KG1 (cell line): ENCODE measurements at regions not wholly inside any gene's neighbourhood (a gene's known extent, or its start where the extent isn't known, plus 50 kb on each side); places are given as distances from the start of the nearest gene placed in this dataset.
"Not testable (repeated sequence)": the region's sequence is repeated elsewhere in the genome, so short reads cannot be mapped to it uniquely, and the experiment has no call there.

ENCODE experiments used
- DNase-seq: peaks from one replicate; lab custom pipeline; 2025; lab: John Stamatoyannopoulos, UW

DNA sequence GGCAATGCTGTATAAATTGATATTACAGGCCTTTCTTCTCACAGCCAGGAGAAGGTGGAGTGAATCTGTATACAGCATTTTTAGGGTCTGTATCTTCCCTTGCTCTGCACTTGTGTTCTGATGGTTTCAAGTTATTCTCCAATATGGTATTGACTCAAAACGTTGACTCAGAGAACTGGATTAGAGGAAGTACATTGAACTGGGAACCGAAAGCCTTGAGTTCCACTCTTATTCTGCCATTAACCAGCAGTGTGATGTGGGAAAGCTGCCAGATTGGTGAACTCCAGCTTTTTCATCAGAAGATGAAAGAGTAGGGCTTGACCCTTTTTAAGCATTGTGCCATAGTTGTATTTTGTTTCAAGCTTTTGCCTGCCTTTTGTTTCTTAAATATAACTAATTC, 167.7 kb downstream of the SPRY2 start:
- no peak for DNase-seq

DNA sequence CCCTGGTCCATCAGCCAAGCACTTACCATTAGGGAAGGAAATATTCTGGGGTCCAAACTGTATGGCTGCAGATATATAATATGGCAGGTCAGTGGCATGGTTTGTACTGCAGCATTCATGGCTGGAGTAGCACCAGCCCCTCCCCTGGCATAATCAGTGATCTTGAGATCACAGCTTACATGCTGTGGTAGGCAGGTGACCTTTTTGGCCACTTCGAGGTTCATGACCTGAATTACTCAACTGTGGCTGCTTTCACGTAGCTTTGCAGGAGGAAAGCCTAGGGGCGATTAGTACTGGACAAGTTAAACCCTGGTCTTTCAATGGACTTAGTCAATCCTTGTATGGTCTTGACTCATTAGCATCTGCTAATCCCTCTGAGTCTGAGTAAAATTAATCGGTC, 169.8 kb downstream of the SPRY2 start:
- no peak for DNase-seq

DNA sequence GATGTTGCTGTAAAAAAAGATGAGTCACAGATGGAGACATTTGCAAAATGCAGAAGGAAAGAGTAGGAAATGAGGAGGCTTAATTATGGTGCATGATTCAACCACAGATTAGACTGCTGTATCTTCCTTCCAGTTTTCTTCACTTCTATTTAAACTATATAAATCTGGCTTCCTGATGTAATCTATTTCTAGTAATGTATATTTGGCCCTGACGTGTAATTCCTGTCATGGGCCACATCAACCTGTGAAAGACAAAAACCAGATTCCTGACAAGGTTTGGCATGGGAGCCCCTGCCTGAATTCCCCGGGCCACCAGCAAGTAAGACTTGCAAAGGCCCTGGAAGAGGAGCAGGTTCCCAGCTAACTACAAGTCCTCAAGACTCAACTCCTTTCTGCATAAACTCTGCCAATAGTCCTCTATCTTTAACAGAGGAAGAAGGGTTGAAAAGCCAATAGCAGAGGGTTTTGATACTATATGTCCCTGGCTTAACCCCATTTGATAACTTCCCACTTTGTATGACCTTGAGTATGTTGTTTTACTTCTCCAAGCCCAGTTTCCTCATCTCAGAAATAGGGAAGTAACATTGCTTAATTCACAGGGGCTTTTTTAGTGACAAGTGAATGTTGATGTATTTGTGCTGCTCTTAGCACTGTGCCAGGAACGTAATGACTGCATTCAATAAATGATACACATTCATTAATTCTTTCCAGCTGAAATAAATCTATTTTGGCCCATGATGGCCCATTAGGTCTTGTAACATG, 172.7 kb downstream of the SPRY2 start:
- peak; percentile 15 for DNase-seq

DNA sequence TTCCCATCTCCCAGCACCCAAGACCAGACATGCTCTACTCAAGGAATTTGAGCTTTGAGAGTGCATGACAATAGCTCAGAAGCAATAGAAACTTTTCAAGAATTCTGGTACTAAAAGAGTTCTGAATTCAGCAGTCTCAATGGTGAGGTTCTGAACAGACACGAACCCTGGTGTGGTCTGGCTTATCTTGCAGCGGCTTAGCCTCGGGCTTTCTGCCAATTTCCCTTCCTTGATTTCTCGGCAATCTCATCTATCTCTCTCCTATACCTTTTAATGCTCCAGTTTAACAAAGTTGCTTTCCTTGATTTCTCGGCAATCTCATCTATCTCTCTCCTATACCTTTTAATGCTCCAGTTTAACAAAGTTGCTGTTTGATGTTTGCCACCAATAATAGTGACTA, 174.6 kb downstream of the SPRY2 start:
- DNase-seq: no peak

DNA sequence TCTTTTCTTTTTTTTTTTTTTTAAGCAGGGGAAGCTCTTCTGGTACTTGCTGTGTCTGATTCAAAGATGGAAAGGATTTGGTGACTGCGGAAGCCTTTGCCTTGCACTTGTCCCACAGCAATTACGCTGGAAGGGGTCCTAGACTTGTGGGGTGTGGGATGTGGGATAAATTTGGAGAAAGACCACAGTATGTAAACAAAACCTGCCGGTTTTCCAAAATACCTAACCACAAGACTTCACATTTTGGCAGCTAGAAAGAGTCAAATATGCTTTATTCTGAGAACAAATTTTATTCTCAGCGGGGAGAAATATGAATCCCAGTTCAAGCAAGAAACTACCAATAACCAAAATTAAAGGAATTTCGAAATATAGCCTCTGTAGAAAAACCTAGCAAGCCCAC, 176.5 kb downstream of the SPRY2 start:
- DNase-seq: no peak

DNA sequence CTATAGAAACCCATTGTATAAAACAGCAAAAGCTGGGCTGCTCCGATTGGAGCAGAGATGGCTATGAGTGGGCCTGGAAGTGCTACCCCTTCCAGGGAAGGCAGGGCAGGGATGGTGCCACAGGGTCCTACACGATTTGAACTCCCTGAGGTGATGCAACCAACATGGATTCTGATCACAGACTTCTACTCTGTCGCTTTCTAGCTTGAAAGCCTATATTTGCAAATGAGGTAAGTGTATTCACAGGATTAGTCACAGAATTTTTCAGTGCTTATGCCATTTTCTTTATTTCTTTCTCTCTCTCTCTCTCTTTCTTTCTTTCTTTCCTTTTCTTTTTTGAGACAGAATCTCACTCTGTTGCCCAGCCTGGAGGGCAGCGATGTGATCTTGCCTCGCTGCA, 179.0 kb downstream of the SPRY2 start:
- DNase-seq: no peak

DNA sequence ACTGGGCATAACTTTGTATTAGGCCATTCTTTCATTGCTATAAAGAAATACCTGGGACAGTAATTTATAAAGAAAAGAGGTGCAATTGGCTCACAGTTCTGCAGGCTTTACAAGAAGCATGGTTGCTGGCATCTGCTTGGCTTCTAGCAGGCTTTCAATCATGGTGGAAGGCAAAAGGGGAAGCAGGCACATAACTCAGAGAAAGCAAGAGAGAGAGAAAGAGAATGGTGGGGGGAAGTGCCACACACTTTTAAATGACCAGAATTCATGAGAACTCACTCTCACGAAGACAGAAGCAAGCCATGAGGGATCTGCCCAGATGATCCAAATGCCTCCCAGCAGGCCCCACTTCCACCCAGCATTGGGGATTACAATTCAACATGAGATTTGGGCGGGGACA, 179.7 kb downstream of the SPRY2 start:
- no peak for DNase-seq

DNA sequence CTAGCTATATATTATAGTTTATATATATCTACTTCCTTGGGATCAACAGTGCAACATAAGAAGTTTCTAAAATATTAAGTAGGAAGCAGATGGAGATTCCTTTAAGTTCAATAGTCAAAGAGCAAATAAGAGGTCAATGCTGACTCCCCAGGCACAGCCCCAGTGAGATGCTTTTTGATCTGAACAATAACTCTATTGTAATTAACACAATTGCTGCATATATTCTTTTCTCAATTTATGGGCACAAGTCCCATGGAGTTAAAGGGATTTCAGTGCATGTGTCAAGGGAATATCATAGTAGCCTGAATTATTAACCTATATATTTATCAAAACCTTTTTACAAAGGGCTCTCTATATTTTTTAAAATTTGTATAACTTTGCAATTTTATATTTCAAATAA, 180.8 kb downstream of the SPRY2 start:
- DNase-seq: no peak

DNA sequence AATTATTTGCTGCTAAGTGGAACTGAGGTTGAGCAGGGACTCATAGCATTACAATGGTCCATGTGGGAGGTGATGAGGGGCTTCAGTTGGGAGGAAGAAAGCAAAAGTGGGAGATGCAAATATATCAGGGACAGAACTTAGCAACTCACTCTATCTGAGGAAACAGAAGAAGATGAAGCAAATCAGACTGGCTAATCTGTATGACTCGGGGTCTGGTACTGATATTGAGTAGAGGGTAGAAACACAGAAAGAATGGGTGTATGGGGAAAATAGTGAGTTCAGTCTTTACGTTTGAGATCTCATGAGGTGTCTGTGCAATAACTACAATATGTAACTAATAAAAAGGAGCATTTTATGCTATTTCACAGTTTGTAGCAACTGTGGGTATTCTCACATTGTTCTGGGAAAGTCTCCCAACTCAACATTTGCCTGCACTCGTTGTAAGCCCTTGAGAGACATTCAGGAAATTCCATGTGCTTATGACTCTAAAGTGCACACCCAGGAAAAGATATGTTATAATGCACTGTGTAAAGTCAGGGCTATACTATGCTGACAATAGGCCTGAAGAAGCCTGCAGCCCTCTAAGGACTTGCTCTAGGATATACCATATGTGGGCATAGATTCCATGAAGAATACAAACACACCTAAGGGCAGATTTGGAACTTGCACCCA, 183.5 kb downstream of the SPRY2 start:
- DNase-seq: no peak

DNA sequence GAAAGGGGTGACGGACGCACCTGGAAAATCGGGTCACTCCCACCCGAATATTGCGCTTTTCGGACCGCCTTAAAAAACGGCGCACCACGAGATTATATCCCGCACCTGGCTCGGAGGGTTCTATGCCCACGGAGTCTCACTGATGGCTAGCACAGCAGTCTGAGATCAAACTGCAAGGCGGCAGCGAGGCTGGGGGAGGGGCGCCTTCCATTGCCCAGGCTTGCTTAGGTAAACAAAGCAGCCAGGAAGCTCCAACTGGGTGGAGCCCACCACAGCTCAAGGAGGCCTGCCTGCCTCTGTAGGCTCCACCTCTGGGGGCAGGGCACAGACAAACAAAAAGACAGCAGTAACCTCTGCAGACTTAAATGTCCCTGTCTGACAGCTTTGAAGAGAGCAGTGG, 188.8 kb downstream of the SPRY2 start:
- not testable (repeated sequence) for DNase-seq

DNA sequence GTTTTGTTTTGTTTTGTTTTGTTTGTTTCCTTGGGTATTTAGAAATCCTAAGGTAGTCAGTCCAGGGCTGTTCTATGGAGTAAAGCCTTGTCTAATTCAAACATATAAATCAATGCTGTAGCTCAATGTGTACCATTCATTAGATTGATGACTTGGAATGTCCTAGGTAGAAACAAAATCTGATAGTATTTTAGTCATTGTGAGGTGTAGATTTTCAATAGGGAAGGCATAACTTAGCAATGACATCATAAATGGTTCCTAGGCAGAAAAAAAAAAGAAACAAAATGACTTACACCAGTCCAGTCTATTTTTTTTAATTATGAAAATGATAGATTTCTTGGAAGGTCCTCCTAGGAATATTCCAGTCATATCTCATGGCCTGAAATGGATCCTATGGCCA, 189.9 kb downstream of the SPRY2 start:
- DNase-seq: no peak

DNA sequence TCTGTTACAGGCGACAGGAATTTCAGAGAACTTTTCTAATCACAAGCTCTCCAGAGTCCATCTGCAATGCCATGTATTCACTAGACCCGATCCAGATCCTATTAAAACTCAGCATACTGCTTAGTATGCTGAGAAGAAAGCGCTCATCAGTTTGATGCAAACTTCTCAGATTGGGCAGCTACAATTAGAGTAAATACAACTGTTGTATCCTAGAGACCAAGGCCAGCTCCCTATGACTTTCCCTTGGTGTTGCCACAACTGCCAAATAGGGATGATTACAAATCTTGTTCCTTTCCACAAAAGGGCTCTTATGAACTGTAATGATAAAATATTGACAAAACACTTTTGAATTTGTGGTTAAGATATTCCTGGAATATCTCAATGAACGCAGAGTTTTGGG, 191.2 kb downstream of the SPRY2 start:
- no peak for DNase-seq

DNA sequence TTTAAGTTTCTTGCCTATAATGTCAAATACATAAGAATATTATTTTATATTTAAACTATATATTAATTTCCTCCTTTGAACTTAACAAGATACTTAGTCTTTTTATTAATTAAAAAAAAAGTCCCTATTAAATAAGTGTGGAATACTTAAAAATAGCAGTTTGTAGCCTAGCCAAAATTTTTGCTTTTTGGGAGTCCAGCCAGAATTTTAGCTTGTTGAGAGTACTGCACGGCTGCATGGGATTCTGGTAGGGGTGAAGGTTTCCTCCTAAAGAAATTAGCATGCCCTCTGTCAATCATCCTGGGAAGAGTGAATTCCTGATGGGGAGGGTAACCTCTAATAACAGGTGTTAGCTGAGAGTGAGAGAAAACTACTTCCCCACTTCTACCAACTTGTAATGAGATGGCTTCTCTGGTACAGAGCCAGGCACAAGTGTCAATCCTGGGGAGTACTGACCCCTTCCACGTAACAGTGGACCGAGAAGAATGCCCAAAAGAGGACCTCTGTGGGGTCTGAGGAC, 195.7 kb downstream of the SPRY2 start:
- DNase-seq: no peak

DNA sequence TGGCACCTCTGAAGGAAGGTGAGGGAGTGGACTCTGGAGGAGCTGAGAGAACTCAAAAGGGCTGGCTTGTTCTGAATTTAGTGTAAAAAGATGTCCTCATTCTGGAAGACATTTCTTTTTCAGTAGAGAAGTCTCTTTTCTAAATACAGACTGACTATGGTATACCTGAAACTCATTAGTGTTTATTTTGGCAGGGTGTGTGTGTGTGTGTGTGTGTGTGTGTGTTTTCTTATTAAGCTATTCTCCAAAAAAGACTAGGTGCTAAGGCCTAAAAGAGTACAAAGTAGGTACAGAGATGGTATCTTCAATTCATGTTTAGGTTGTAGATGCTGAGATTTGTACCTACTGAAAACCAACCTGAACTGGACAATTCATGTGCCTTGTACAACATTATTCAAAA, 196.4 kb downstream of the SPRY2 start:
- DNase-seq: no peak

DNA sequence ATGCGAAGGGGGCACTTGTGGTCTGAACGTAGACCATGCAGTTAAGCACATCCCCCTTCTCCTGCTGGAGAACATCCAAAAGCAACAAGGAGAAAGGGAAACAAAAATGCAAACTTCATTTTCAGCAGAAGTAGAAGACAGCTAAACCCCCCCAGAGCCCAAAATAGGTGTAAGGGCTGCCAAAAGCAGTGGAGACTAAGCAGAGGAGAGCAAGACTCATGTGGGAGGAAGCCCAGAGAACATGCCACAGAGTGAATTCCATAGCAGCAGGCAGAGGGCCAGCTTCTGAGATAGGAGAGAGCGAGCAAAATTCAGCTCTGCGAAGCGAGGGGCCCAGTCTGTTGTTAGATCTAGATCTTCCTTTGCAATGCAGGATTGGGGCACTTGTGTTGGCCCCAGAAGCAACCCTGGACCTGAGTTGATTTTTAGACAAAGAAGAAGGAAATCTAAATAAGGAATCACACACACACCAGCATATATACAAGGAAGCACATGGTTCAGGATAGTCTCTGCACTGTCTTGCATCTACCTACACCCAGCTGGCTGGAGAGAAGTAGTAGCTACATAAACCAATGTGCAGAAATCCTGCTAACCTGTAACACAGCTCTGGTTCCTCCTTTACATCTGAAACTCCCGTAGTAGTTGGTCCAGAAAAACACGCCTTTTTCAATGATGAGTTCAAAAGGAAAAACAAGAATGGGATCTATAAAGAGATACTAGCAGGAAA, 199.6 kb downstream of the SPRY2 start:
- DNase-seq: no peak

DNA sequence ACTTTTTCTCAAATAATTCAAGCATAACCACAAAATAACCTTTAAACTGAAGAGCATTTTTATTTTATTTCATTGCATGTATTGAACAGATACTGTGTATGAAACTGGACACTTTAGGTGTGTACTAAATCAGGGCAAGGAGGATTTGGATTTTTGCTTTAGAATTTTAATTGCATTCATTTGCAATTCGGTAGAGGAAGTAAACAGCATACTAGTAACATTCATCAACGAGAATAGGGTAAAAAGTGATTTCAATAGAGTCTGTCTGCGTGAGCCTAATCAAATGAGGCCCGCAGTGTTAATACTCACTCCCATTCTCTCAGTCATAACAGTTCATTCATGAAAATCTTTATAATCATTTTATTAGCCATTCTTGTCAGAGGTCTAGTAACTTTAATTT, 200.2 kb downstream of the SPRY2 start:
- DNase-seq: no peak

DNA sequence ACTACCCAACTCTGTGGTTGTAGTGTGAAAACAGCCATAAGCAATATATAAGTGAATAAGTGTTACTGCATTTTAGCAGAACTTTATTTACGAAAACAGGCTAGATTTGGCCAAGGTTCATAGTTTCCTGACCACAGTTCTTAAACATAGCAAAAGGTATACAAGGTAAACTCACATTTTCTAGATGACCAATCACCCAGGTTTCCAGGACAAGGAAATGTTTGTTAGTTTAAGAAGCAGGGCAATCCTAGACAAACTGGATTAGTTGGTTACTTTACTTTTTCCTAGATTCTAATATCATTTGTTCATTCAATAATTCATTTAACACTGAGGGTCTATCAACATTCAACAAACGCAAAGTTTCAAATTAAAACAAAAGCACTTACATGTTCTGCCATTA, 201.7 kb downstream of the SPRY2 start:
- DNase-seq: no peak

DNA sequence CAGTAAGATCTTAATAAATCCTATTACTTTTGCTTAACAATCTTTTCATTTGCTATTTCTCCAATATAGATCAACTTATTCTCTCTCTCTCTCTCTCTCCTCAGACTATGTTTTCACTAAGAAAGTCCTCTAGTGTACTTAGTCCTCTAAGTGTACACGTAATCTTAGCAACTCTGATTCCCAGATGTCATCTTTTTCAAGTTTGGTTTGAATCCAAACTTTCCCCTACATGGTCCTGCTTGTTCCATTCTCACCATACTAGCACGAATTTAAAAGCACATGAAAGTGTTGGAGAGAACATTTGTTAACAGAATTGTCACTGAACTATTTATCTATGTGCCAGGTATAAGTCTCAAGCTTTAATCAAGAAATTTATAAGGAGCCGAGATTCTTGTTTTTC, 202.9 kb downstream of the SPRY2 start:
- DNase-seq: no peak

DNA sequence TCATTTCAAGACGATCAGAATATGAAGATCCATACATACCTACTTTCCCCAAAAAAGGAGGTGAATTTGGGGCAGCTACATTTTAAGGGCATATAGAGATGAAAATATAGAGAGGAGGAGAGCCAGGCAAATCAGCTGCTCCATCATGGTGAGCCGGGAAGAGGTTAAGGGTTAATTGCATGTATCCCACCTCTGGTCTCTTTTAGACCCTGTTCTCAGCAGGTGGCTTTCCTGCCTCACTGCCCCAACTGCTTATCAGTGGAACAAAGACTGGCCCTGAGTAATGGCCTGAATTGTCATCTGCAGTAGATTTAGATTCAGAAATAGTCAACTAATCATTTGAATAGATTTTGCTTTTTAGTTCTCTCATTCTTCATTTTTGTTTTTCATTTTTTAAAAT, 206.6 kb downstream of the SPRY2 start:
- DNase-seq: no peak

DNA sequence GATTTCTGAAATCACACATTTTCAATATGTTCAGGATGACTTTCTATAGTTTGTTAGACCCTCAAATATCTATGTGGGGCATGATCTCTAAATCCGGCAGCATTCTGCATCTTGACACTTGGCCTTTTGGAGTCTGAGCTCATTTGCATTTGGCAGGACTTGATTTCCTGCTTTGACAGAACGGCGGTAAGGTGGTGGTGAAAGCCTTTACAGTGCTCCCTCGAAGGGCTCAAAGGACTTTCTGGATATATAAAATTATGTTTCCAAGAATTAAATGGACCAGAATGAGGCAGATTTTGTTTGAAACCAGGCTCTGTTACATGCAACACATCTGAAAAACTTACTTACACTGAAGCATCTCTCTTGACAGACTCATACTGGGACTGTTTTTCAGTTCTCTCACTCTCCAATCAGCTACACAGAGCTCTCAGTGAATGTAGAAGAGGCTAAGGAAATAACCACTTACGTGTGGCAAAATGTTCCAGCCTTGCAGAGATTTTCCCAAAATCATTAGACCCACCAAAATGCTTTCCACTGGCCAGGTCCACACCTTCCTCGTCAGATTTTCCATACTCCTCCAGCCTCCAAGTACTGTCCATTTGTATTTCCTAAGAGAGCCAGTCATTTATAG, 207.2 kb downstream of the SPRY2 start:
- DNase-seq: no peak

DNA sequence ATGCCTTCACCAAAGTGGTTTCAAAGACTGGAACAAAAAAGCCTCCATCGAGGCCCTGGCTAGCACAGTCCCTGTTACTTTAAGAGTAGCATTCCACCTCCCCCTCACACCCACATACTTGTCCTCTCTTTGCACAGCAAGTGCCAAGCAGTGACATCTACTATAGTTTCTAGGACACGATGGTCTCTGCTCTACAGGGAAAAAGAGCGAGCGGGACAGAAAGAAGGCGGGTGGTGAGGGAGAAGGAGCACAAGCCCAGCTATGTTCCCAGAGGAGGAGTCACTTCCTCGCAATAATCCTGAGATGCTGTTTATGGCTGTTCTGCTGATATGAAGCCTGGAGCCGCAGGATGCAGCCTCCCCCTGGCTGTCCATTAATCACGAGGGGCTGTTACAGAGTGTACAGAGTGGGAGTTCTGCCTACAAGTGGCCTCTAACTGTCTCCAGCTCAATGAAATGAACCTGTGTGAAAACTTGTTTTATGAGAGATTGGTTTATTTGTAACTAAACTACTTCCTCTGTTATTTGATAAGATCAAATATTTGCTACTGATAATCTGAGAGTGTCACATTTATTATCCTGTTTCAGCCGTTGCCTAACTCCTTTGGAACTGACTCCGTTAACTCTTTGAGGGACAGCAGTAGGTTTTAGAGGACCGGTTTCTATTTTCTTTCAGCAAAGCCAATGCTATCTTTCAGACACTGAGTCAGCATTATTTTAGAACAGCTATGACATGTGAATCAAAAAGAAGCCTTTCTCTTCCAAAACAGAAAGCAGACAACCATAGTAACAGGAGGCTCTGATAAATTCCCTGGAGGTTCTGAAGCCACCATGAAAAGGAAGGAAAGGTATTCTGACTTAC, 208.0 kb downstream of the SPRY2 start:
- DNase-seq: no peak

DNA sequence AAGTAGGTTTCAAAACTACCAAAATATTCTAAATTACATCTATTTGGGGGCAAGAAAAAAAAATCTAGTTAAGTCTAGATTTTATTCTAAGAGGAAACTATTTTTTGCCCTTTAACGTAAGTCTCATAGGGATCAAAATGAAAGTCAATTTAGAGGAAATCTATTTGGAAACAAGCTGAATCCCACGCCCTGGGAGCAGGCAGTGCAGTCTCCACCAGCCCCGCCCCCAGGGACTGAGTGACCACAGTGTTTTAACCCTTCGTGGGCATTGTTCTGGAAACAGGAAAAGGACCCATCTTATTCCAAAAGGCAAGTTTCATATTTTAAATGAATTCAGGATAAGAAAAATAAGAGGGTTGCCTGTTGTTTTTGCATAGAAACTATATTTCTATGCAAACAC, 209.7 kb downstream of the SPRY2 start:
- DNase-seq: no peak
